ENCODE measurements at regions not wholly inside any gene's neighbourhood (a gene's known extent, or its start where the extent isn't known, plus 50 kb on each side); places are given as distances from the start of the nearest gene placed in this dataset.
"Not testable (repeated sequence)": the region's sequence is repeated elsewhere in the genome, so short reads cannot be mapped to it uniquely, and the experiment has no call there.

GRCh38 chr21:14903172-14903865, 161.5 kb downstream of the NRIP1 start:
- no peak for DNase-seq

- DNase-seq: no peak
Measured at GRCh38 chr21:14901482-14901958, 163.3 kb downstream of the NRIP1 start.

- no peak for DNase-seq
Measured at GRCh38 chr21:14900611-14901010, 164.2 kb downstream of the NRIP1 start.

- no peak for DNase-seq
Measured at GRCh38 chr21:14900058-14900457, 164.7 kb downstream of the NRIP1 start.

GRCh38 chr21:14895792-14896191, 169.0 kb downstream of the NRIP1 start:
- DNase-seq: no peak

GRCh38 chr21:14890141-14890540, 174.7 kb downstream of the NRIP1 start:
- DNase-seq: no peak

- DNase-seq: no peak
Measured at GRCh38 chr21:14889080-14889810, 175.6 kb downstream of the NRIP1 start.

- no peak for DNase-seq
Measured at GRCh38 chr21:14888202-14888601, 176.6 kb downstream of the NRIP1 start.

- no peak for DNase-seq
Measured at GRCh38 chr21:14886001-14886400, 178.8 kb downstream of the NRIP1 start.

GRCh38 chr21:14883351-14883750, 181.4 kb downstream of the NRIP1 start:
- no peak for DNase-seq

GRCh38 chr21:14882545-14882944, 182.3 kb downstream of the NRIP1 start:
- DNase-seq: not testable (repeated sequence)

- no peak for DNase-seq
Measured at GRCh38 chr21:14881863-14882499, 182.8 kb downstream of the NRIP1 start.

GRCh38 chr21:14880922-14881321, 183.9 kb downstream of the NRIP1 start:
- DNase-seq: no peak

- DNase-seq: no peak
Measured at GRCh38 chr21:14879458-14879857, 185.3 kb downstream of the NRIP1 start.

- DNase-seq: no peak
Measured at GRCh38 chr21:14878971-14879370, 185.8 kb downstream of the NRIP1 start.

- no peak for DNase-seq
Measured at GRCh38 chr21:14877581-14878228, 187.1 kb downstream of the NRIP1 start.

GRCh38 chr21:14876524-14876840, 188.3 kb downstream of the NRIP1 start:
- DNase-seq: no peak

GRCh38 chr21:14875704-14876523, 188.9 kb downstream of the NRIP1 start:
- DNase-seq: no peak

GRCh38 chr21:14875186-14875585, 189.6 kb downstream of the NRIP1 start:
- no peak for DNase-seq

- DNase-seq: no peak
Measured at GRCh38 chr21:14874379-14874778, 190.4 kb downstream of the NRIP1 start.

GRCh38 chr21:14871861-14872260, 192.9 kb downstream of the NRIP1 start:
- no peak for DNase-seq

- DNase-seq: no peak
Measured at GRCh38 chr21:14870853-14871149, 194.0 kb downstream of the NRIP1 start.
